HepG2 (cell line): ENCODE measurements at regions not wholly inside any gene's neighbourhood (a gene's known extent, or its start where the extent isn't known, plus 50 kb on each side); places are given as distances from the start of the nearest gene placed in this dataset.

ENCODE experiments used
- ATAC-seq: fragments of 200-7000 bp; cut with Tn5 transposase; 3 replicates; pipeline ENCODE4 v1.9.1; 2020; ENCODE audit warnings: mild to moderate bottlenecking, moderate library complexity
- BruUV-seq: library from RNA; stranded (reverse); fragments of 400-500 nt; replicated peaks from 2 replicates; lab custom pipeline; 2021; lab: Mats Ljungman, UMichigan
- CTCF ChIA-PET: fragments of 300-600 bp; formaldehyde crosslinking; extraction: SDS; loops from one replicate; lab custom pipeline; 2021; ENCODE audit warnings: low total read pairs, inconsistent platforms, low intra/inter-chr PET ratio; lab: Yijun Ruan, JAX
- POLR2A ChIA-PET: fragments of 350-600 bp; sonication (Branson Sonifier 250); formaldehyde crosslinking; loops from one replicate; lab custom pipeline; 2020; ENCODE audit warnings: antibody characterized with exemption, inconsistent platforms; lab: Yijun Ruan, JAX
- DNase-seq: peaks from one replicate; pipeline ENCODE4 v3.0.0-alpha.2; 2015; ENCODE audit warnings: low spot score
- FAIRE-seq: peaks from 3 replicates; lab custom pipeline; 2011; peaks lifted over from hg19 to GRCh38; lab: Jason Lieb, UNC
- H2AFZ ChIP-seq: one replicate; pipeline ENCODE4 v1.6.1; 2011; ENCODE audit warnings: low read length, inconsistent platforms
- H3K27ac ChIP-seq: fragments of 300-600 bp; 3 replicates; pipeline ENCODE4 v1.8.0; 2011; ENCODE audit warnings: mixed run types, mild to moderate bottlenecking, mixed read lengths, low read length, inconsistent platforms; ENCODE audit not compliant: insufficient read depth; ENCODE audit errors: extremely low read length
- H3K27me3 ChIP-seq, 2 experiments: fragments of 200-600 bp in 1 of 2; 2 replicates in 1 of 2; 3 replicates in 1 of 2; pipeline versions ENCODE4 v1.6.0 to v1.8.0; 2011; ENCODE audit warnings: low read length in 2 of 2, mild to moderate bottlenecking in 2 of 2, moderate library complexity in 2 of 2, inconsistent platforms in 1 of 2; ENCODE audit not compliant: insufficient read depth in 2 of 2, control insufficient read depth in 1 of 2
- H3K36me3 ChIP-seq, 2 experiments: fragments of 200-600 bp in 1 of 2; replicated peaks in 1 of 2; 2 replicates in 1 of 2; 3 replicates in 1 of 2; pipeline versions ENCODE4 v1.5.1 to v1.8.0; 2011; ENCODE audit warnings: low read length in 2 of 2, inconsistent platforms in 1 of 2; ENCODE audit not compliant: insufficient read depth in 2 of 2, control insufficient read depth in 1 of 2
- H3K4me1 ChIP-seq: 2 replicates; pipeline ENCODE4 v1.5.1; 2012; ENCODE audit warnings: low read length, inconsistent platforms; ENCODE audit not compliant: insufficient read depth
- H3K4me2 ChIP-seq: 2 replicates; pipeline ENCODE4 v1.6.0; 2011; ENCODE audit warnings: low read depth, low read length, inconsistent platforms
- H3K4me3 ChIP-seq, 3 experiments: fragments of 200-600 bp in 1 of 3; sonication (generic), shearing (Covaris generic) in 1 of 3; replicated peaks in 1 of 3; 2 replicates each; pipeline ENCODE4 v1.5.1; 2011 to 2016; ENCODE audit warnings: low read length in 3 of 3, inconsistent platforms in 2 of 3, low read depth in 2 of 3, mild to moderate bottlenecking in 2 of 3, control low read depth in 1 of 3, mixed read lengths in 1 of 3; ENCODE audit not compliant: insufficient read depth in 1 of 3
- H3K79me2 ChIP-seq: one replicate; pipeline ENCODE4 v1.6.1; 2011; ENCODE audit warnings: low read length, inconsistent platforms; ENCODE audit not compliant: insufficient read depth
- H3K9ac ChIP-seq: 2 replicates; pipeline ENCODE4 v1.6.0; 2011; ENCODE audit warnings: mild to moderate bottlenecking, low read depth, low read length, inconsistent platforms; ENCODE audit not compliant: insufficient read depth
- H3K9me3 ChIP-seq: 2 replicates; pipeline ENCODE4 v1.5.1; 2012; ENCODE audit warnings: mild to moderate bottlenecking, low read length
- H4K20me1 ChIP-seq: 2 replicates; pipeline ENCODE4 v1.6.0; 2011; ENCODE audit warnings: inconsistent platforms, mild to moderate bottlenecking, low read length, moderate library complexity; ENCODE audit not compliant: insufficient read depth
- KAT8 ChIP-seq: IDR thresholded peaks from 2 replicates; pipeline ENCODE4 v1.6.1; 2016; ENCODE audit warnings: missing genetic modification reagents, missing compliant biosample characterization
- TBP ChIP-seq: sonication (generic); formaldehyde crosslinking; IDR thresholded peaks from 2 replicates; pipeline ENCODE4 v1.5.0; 2020; ENCODE audit warnings: missing genetic modification reagents
- ZNF350 ChIP-seq: sonication (generic); formaldehyde crosslinking; IDR thresholded peaks from 2 replicates; pipeline ENCODE4 v1.4.0; 2020; ENCODE audit warnings: mild to moderate bottlenecking, low read depth, missing genetic modification reagents, borderline replicate concordance
- WGBS: methylation state at CpG from one replicate; pipeline ENCODE4 v1.1.6; 2017; ENCODE audit warnings: low lambda C conversion rate; 5-methylcytosine and 5-hydroxymethylcytosine counted together
- in situ Hi-C: cut with HindIII; loops from 2 replicates; pipeline ENCODE4 v1.10.0; 2017; ENCODE audit warnings: low pct_unique_long_range_greater_than_20kb; ENCODE audit not compliant: extremely low pct_ligation_motif_present
- intact Hi-C: fragments of 100-400 bp; cut with micrococcal nuclease; formaldehyde crosslinking; loops from one replicate; pipeline ENCODE4 v1.10.0; 2022; ENCODE audit not compliant: unreplicated experiment
- TF ChIP-seq, protein P1 (sequence below): sonication (generic); formaldehyde crosslinking; IDR thresholded peaks from 2 replicates; pipeline ENCODE4 v1.4.0; 2020; ENCODE audit warnings: missing genetic modification reagents
- TF ChIP-seq, protein P2 (sequence below), 2 experiments: IDR thresholded peaks; 2 replicates each; pipeline ENCODE4 v1.6.1; 2011 to 2012; ENCODE audit warnings: low read length in 2 of 2, borderline replicate concordance in 1 of 2, low read depth in 1 of 2, mild to moderate bottlenecking in 1 of 2, moderate library complexity in 1 of 2
- TF ChIP-seq, protein P3 (sequence below): sonication (generic); formaldehyde crosslinking; IDR thresholded peaks from 2 replicates; pipeline ENCODE4 v1.8.0; 2022; ENCODE audit warnings: missing genetic modification reagents, mild to moderate bottlenecking, borderline replicate concordance
- TF ChIP-seq, protein P4 (sequence below): sonication (generic); formaldehyde crosslinking; IDR thresholded peaks from 2 replicates; pipeline ENCODE4 v1.8.0; 2022; ENCODE audit warnings: missing genetic modification reagents, low read depth, mild to moderate bottlenecking, borderline replicate concordance
- TF ChIP-seq, protein P5 (sequence below): IDR thresholded peaks from 2 replicates; pipeline ENCODE4 v1.6.1; 2016; ENCODE audit warnings: low read depth, missing genetic modification reagents, missing compliant biosample characterization

DNA sequence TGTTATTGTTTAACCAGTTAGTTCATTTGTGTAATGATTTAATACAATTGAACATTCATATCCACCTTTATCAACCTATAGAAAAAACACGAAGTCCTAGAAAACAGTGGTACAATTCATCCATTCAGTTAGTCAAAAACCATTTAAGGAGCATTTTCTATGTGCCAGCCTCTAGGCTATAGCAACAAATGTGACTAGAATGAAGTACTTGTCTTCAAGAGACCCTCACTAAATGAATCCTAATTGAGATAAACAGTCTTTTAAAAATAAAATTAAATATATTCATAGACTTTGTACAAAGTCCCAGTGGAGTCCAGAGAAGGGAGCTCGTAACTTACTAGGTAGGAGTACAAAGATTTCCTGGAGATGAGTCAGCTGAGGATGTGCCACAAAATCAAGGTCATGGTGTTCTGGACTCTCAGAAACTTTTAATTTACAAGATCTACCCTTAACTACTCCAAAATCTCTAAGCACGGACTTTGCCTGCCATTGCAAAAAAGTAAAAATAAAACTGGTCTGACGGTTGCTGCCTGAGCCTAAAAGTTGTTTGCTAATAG, 430.7 kb upstream of the DCN start:
- H3K27me3 ChIP-seq, result no peaks in the 10 kb centered on the region
- intact Hi-C loops, result no loop called here
- H3K79me2 ChIP-seq, result no peaks in the 10 kb centered on the region
- no peak overlapping the region for H3K27ac ChIP-seq
- H3K4me3 ChIP-seq, result no peak overlapping the region
- FAIRE-seq, result no peak
- in situ Hi-C loops, result no loop called here
- no peak for DNase-seq
- no peak for ATAC-seq
- H3K4me2 ChIP-seq, result no peak overlapping the region
- no peaks in the 10 kb centered on the region for H3K9me3 ChIP-seq
- CTCF ChIA-PET, result no interaction called here
- 4% methylated on average over 4 of the region's 4 CpGs for WGBS
- no peak overlapping the region for H3K9ac ChIP-seq
- no peak overlapping the region for H2AFZ ChIP-seq
- BruUV-seq, result no TSS peak
- no peaks in the 10 kb centered on the region for H3K36me3 ChIP-seq
- POLR2A ChIA-PET, result no interaction called here
- no peaks in the 10 kb centered on the region for H4K20me1 ChIP-seq
- H3K4me1 ChIP-seq, result no peaks in the 10 kb centered on the region
- TF ChIP-seq TBP (CRISPR knock-in tag) (no peak), ZNF350 (CRISPR knock-in tag) (no peak), KAT8 (CRISPR knock-in tag) (no peak)
- TF ChIP-seq, protein P1, sequence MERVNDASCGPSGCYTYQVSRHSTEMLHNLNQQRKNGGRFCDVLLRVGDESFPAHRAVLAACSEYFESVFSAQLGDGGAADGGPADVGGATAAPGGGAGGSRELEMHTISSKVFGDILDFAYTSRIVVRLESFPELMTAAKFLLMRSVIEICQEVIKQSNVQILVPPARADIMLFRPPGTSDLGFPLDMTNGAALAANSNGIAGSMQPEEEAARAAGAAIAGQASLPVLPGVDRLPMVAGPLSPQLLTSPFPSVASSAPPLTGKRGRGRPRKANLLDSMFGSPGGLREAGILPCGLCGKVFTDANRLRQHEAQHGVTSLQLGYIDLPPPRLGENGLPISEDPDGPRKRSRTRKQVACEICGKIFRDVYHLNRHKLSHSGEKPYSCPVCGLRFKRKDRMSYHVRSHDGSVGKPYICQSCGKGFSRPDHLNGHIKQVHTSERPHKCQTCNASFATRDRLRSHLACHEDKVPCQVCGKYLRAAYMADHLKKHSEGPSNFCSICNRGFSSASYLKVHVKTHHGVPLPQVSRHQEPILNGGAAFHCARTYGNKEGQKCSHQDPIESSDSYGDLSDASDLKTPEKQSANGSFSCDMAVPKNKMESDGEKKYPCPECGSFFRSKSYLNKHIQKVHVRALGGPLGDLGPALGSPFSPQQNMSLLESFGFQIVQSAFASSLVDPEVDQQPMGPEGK (CRISPR knock-in tag), result no peak
- TF ChIP-seq, protein P2, sequence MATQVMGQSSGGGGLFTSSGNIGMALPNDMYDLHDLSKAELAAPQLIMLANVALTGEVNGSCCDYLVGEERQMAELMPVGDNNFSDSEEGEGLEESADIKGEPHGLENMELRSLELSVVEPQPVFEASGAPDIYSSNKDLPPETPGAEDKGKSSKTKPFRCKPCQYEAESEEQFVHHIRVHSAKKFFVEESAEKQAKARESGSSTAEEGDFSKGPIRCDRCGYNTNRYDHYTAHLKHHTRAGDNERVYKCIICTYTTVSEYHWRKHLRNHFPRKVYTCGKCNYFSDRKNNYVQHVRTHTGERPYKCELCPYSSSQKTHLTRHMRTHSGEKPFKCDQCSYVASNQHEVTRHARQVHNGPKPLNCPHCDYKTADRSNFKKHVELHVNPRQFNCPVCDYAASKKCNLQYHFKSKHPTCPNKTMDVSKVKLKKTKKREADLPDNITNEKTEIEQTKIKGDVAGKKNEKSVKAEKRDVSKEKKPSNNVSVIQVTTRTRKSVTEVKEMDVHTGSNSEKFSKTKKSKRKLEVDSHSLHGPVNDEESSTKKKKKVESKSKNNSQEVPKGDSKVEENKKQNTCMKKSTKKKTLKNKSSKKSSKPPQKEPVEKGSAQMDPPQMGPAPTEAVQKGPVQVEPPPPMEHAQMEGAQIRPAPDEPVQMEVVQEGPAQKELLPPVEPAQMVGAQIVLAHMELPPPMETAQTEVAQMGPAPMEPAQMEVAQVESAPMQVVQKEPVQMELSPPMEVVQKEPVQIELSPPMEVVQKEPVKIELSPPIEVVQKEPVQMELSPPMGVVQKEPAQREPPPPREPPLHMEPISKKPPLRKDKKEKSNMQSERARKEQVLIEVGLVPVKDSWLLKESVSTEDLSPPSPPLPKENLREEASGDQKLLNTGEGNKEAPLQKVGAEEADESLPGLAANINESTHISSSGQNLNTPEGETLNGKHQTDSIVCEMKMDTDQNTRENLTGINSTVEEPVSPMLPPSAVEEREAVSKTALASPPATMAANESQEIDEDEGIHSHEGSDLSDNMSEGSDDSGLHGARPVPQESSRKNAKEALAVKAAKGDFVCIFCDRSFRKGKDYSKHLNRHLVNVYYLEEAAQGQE (IDR thresholded peaks at IDR 0.05; ENCODE audit: borderline replicate concordance in 1 of 2, low read depth in 1 of 2, low read length in 2 of 2), result no peak
- TF ChIP-seq, protein P3, sequence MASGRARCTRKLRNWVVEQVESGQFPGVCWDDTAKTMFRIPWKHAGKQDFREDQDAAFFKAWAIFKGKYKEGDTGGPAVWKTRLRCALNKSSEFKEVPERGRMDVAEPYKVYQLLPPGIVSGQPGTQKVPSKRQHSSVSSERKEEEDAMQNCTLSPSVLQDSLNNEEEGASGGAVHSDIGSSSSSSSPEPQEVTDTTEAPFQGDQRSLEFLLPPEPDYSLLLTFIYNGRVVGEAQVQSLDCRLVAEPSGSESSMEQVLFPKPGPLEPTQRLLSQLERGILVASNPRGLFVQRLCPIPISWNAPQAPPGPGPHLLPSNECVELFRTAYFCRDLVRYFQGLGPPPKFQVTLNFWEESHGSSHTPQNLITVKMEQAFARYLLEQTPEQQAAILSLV (CRISPR knock-in tag), result no peak
- TF ChIP-seq, protein P4, sequence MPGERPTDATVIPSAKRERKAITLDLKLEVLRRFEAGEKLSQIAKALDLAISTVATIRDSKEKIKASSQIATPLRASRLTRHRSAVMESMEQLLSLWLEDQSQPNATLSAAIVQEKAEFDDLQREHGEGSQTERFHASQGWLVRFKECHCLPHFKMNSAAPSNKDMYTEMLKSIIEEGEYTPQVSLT (CRISPR knock-in tag), result no peak
- TF ChIP-seq, protein P5, sequence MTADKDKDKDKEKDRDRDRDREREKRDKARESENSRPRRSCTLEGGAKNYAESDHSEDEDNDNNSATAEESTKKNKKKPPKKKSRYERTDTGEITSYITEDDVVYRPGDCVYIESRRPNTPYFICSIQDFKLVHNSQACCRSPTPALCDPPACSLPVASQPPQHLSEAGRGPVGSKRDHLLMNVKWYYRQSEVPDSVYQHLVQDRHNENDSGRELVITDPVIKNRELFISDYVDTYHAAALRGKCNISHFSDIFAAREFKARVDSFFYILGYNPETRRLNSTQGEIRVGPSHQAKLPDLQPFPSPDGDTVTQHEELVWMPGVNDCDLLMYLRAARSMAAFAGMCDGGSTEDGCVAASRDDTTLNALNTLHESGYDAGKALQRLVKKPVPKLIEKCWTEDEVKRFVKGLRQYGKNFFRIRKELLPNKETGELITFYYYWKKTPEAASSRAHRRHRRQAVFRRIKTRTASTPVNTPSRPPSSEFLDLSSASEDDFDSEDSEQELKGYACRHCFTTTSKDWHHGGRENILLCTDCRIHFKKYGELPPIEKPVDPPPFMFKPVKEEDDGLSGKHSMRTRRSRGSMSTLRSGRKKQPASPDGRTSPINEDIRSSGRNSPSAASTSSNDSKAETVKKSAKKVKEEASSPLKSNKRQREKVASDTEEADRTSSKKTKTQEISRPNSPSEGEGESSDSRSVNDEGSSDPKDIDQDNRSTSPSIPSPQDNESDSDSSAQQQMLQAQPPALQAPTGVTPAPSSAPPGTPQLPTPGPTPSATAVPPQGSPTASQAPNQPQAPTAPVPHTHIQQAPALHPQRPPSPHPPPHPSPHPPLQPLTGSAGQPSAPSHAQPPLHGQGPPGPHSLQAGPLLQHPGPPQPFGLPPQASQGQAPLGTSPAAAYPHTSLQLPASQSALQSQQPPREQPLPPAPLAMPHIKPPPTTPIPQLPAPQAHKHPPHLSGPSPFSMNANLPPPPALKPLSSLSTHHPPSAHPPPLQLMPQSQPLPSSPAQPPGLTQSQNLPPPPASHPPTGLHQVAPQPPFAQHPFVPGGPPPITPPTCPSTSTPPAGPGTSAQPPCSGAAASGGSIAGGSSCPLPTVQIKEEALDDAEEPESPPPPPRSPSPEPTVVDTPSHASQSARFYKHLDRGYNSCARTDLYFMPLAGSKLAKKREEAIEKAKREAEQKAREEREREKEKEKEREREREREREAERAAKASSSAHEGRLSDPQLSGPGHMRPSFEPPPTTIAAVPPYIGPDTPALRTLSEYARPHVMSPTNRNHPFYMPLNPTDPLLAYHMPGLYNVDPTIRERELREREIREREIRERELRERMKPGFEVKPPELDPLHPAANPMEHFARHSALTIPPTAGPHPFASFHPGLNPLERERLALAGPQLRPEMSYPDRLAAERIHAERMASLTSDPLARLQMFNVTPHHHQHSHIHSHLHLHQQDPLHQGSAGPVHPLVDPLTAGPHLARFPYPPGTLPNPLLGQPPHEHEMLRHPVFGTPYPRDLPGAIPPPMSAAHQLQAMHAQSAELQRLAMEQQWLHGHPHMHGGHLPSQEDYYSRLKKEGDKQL (CRISPR knock-in tag), result no peak
